GM12878 (cell line): ENCODE measurements at regions not wholly inside any gene's neighbourhood (a gene's known extent, or its start where the extent isn't known, plus 50 kb on each side); places are given as distances from the start of the nearest gene placed in this dataset.

Source experiments
- BHLHE40 ChIP-seq, 2 experiments: fragments of 450-650 bp in 1 of 2; IDR thresholded peaks; 2 replicates each; pipeline ENCODE4 v1.6.1; 2011 to 2017; ENCODE audit warnings: low read depth in 2 of 2, borderline replicate concordance in 1 of 2, improper control_type of control experiment in 1 of 2, low read length in 1 of 2, mild to moderate bottlenecking in 1 of 2
- CHD2 ChIP-seq: IDR thresholded peaks from 2 replicates; pipeline ENCODE4 v1.6.1; 2011; ENCODE audit warnings: low read depth, low read length, improper control_type of control experiment, borderline replicate concordance
- CTCF ChIP-seq, 3 experiments: IDR thresholded peaks in 2 of 3; conservative IDR thresholded peaks in 1 of 3; 2 replicates each; pipeline ENCODE4 v1.5.1; 2011; ENCODE audit warnings: low read depth in 3 of 3, low read length in 3 of 3, mild to moderate bottlenecking in 3 of 3, control low read depth in 2 of 3, moderate library complexity in 2 of 3, inconsistent platforms in 1 of 3, mixed read lengths in 1 of 3; ENCODE audit not compliant: control insufficient read depth in 2 of 3, insufficient read depth in 1 of 3; ENCODE audit errors: extremely low read depth in 1 of 3
- RFX5 ChIP-seq: IDR thresholded peaks from 2 replicates; pipeline ENCODE4 v1.6.1; 2011; ENCODE audit warnings: low read depth, low read length, improper control_type of control experiment

DNA sequence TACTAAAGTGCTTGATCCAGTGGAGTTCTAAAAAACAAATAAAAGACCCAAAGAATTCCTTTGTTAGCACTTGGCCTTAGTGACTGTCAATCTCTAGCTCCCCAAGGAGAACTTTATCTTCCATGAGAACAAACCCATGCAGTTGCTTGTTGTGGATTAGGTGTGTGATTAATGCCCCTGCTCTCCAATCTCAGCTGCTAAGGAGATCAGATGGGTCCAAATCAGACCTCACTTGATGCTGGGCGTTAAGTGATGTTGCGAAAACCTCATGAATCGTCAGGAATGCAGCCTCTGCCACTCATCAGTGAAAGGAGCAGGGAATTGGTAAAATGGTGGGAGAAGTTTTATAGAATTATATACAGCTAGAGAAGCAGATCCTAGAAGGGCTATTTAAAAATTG is 133.7 kb downstream of the DMAC1 start:
- TF ChIP-seq CTCF (IDR thresholded peaks at IDR 0.05 in 2 of 3, conservative IDR thresholded peaks at IDR 0.05 in 1 of 3; ENCODE audit: control insufficient read depth in 2 of 3, extremely low read depth in 1 of 3, insufficient read depth in 1 of 3, low read depth in 3 of 3, low read length in 3 of 3): no peak
- no peak for TF ChIP-seq RFX5
- TF ChIP-seq CHD2: no peak
- TF ChIP-seq BHLHE40 (IDR thresholded peaks at IDR 0.05; ENCODE audit: borderline replicate concordance in 1 of 2, low read depth in 2 of 2, low read length in 1 of 2): no peak
